K562 (cell line): ENCODE measurements at regions not wholly inside any gene's neighbourhood (a gene's known extent, or its start where the extent isn't known, plus 50 kb on each side); places are given as distances from the start of the nearest gene placed in this dataset.

Experiments used
- ATAC-seq: fragments of 200-7000 bp; cut with Tn5 transposase; 3 replicates; pipeline ENCODE4 v1.9.1; 2020; ENCODE audit warnings: moderate library complexity
- BruUV-seq: library from RNA; stranded (reverse); fragments of 400-500 nt; replicated peaks from 2 replicates; lab custom pipeline; 2021; lab: Mats Ljungman, UMichigan
- CTCF ChIA-PET: fragments of 300-600 bp; formaldehyde crosslinking; extraction: SDS; loops from one replicate; lab custom pipeline; 2021; ENCODE audit warnings: low intra/inter-chr PET ratio; lab: Yijun Ruan, JAX
- POLR2A ChIA-PET: fragments of 300-600, 350-650 bp; sonication (Branson Sonifier 250); formaldehyde crosslinking; extraction: SDS; loops from one replicate; lab custom pipeline; 2021; ENCODE audit warnings: antibody characterized with exemption, inconsistent platforms; lab: Yijun Ruan, JAX
- DNase-seq, 4 experiments: peaks; one replicate each; pipeline versions ENCODE4 v3.0.0 to v3.0.0-alpha.2; 2011 to 2018; ENCODE audit warnings: low spot score in 3 of 4, mixed read lengths in 3 of 4; ENCODE audit errors: extremely low read depth in 1 of 4
- FAIRE-seq: peaks from 2 replicates; lab custom pipeline; 2011; peaks lifted over from hg19 to GRCh38; lab: Jason Lieb, UNC
- H2AFZ ChIP-seq: 2 replicates; pipeline ENCODE4 v1.6.0; 2011; ENCODE audit warnings: low read depth, low read length, control low read depth, inconsistent platforms
- H3K27ac ChIP-seq: fragments of 200-600 bp; 3 replicates; pipeline ENCODE4 v1.8.0; 2011; ENCODE audit warnings: low read depth, mild to moderate bottlenecking, control low read depth, inconsistent platforms, low read length, moderate library complexity, mixed read lengths; ENCODE audit errors: extremely low read depth
- H3K27me3 ChIP-seq, 2 experiments: fragments of 300-600 bp in 1 of 2; 2 replicates in 1 of 2; 3 replicates in 1 of 2; pipeline versions ENCODE4 v1.6.0 to v1.8.0; 2011; ENCODE audit warnings: inconsistent platforms in 2 of 2, low read length in 2 of 2, mild to moderate bottlenecking in 1 of 2, mixed read lengths in 1 of 2, moderate library complexity in 1 of 2; ENCODE audit not compliant: control insufficient read depth in 2 of 2, insufficient read depth in 2 of 2
- H3K36me3 ChIP-seq: fragments of 300-600 bp; 3 replicates; pipeline ENCODE4 v1.8.0; 2011; ENCODE audit warnings: mild to moderate bottlenecking, low read length, inconsistent platforms; ENCODE audit not compliant: control insufficient read depth, insufficient read depth
- H3K4me1 ChIP-seq, 2 experiments: fragments of 200-600 bp in 1 of 2; replicated peaks in 1 of 2; 2 replicates in 1 of 2; 3 replicates in 1 of 2; pipeline versions ENCODE4 v1.5.1 to v1.8.0; 2011; ENCODE audit warnings: inconsistent platforms in 2 of 2, low read length in 2 of 2, mild to moderate bottlenecking in 1 of 2, mixed read lengths in 1 of 2, moderate library complexity in 1 of 2; ENCODE audit not compliant: control insufficient read depth in 2 of 2, insufficient read depth in 2 of 2
- H3K4me2 ChIP-seq: 2 replicates; pipeline ENCODE4 v1.6.1; 2011; ENCODE audit warnings: low read length, control low read depth, inconsistent platforms, mixed read lengths; ENCODE audit not compliant: insufficient read depth
- H3K4me3 ChIP-seq: fragments of 200-600 bp; sonication (generic), shearing (Covaris generic); 2 replicates; pipeline ENCODE4 v1.5.1; 2016; ENCODE audit warnings: control low read depth, inconsistent platforms
- H3K79me2 ChIP-seq: fragments of 200-600 bp; 3 replicates; pipeline ENCODE4 v1.8.0; 2011; ENCODE audit warnings: low read length, inconsistent platforms; ENCODE audit not compliant: control insufficient read depth, insufficient read depth
- H3K9ac ChIP-seq, 2 experiments: 2 replicates each; pipeline versions ENCODE4 v1.6.0 to v1.6.1; 2011; ENCODE audit warnings: low read depth in 2 of 2, low read length in 2 of 2, control low read depth in 1 of 2, inconsistent platforms in 1 of 2, mild to moderate bottlenecking in 1 of 2, mixed read lengths in 1 of 2; ENCODE audit not compliant: insufficient read depth in 1 of 2
- H3K9me1 ChIP-seq: one replicate; pipeline ENCODE4 v1.6.0; 2011; ENCODE audit warnings: inconsistent platforms, mild to moderate bottlenecking, low read length, moderate library complexity; ENCODE audit not compliant: control insufficient read depth, insufficient read depth
- H3K9me3 ChIP-seq: replicated peaks from 2 replicates; pipeline ENCODE4 v1.5.1; 2011; ENCODE audit warnings: low read depth, low read length, inconsistent platforms; ENCODE audit not compliant: control insufficient read depth, insufficient read depth
- H4K20me1 ChIP-seq: replicated peaks from 2 replicates; pipeline ENCODE4 v1.6.1; 2011; ENCODE audit warnings: low read length, inconsistent platforms, mixed read lengths; ENCODE audit not compliant: control insufficient read depth, insufficient read depth
- ARHGAP35 ChIP-seq: fragments of 450-650 bp; IDR thresholded peaks from 2 replicates; pipeline ENCODE4 v1.6.1; 2018; ENCODE audit not compliant: partially characterized antibody
- GATA2 ChIP-seq: sonication (generic); formaldehyde crosslinking; IDR thresholded peaks from 2 replicates; pipeline ENCODE4 v1.4.0; 2020; ENCODE audit warnings: mild to moderate bottlenecking, missing genetic modification reagents
- MCM2 ChIP-seq: fragments of 450-650 bp; IDR thresholded peaks from 2 replicates; pipeline ENCODE4 v1.6.1; 2017; ENCODE audit warnings: low read depth, mild to moderate bottlenecking
- NCOA2 ChIP-seq, 2 experiments: fragments of 450-650 bp; IDR thresholded peaks; 2 replicates each; pipeline ENCODE4 v1.6.1; 2018; ENCODE audit warnings: mild to moderate bottlenecking in 2 of 2, moderate library complexity in 1 of 2; ENCODE audit not compliant: partially characterized antibody in 2 of 2
- PRPF4 ChIP-seq: fragments of 200-400 bp; formaldehyde crosslinking; IDR thresholded peaks from one replicate; pipeline ENCODE4 v1.6.1; 2017; ENCODE audit warnings: low read length, low read depth, mild to moderate bottlenecking; ENCODE audit not compliant: insufficient read depth, poor library complexity, severe bottlenecking
- RUNX1 ChIP-seq: sonication (generic); IDR thresholded peaks from 2 replicates; pipeline ENCODE4 v1.6.1; 2016; ENCODE audit warnings: antibody characterized with exemption, low read depth
- SMARCA5 ChIP-seq: fragments of 450-650 bp; IDR thresholded peaks from 2 replicates; pipeline ENCODE4 v1.6.1; 2016
- ZNF212 ChIP-seq: fragments of 450-650 bp; formaldehyde crosslinking; IDR thresholded peaks from 2 replicates; pipeline ENCODE4 v1.4.0; 2020; ENCODE audit warnings: mild to moderate bottlenecking
- ZNF583 ChIP-seq: fragments of 250-450 bp; sonication (Bioruptor Pico); IDR thresholded peaks from 2 replicates; pipeline ENCODE4 v1.4.0; 2020
- WGBS: fragments of 100-300 bp; shearing (Covaris generic); methylation state at CpG from one replicate; pipeline ENCODE4 v1.1.6; 2016; ENCODE audit warnings: low coverage, mixed read lengths; ENCODE audit not compliant: insufficient coverage; ENCODE audit errors: missing lambda C conversion rate; 5-methylcytosine and 5-hydroxymethylcytosine counted together
- in situ Hi-C: fragments of 300-500 bp; cut with MboI; formaldehyde crosslinking; loops from 4 replicates; pipeline ENCODE4 v1.15.0; 2018; ENCODE audit warnings: inconsistent platforms, mixed read lengths
- intact Hi-C: fragments of 100-400 bp; cut with micrococcal nuclease; formaldehyde crosslinking; loops from 2 replicates; pipeline ENCODE4 v1.14.2; 2022
- TF ChIP-seq, protein P1 (sequence below), 2 experiments: fragments of 200-800 bp in 1 of 2; sonication (Bioruptor generic) in 1 of 2; sonication (generic) in 1 of 2; formaldehyde crosslinking in 1 of 2; IDR thresholded peaks in 1 of 2; conservative IDR thresholded peaks in 1 of 2; 2 replicates each; pipeline versions ENCODE4 v1.5.0 to v1.6.1; 2016 to 2020; ENCODE audit warnings: missing compliant biosample characterization in 1 of 2, missing genetic modification characterization in 1 of 2, missing genetic modification reagents in 1 of 2
- TF ChIP-seq, protein P2 (sequence below): fragments of 200-400 bp; formaldehyde crosslinking; IDR thresholded peaks from 2 replicates; pipeline ENCODE4 v1.6.1; 2017; ENCODE audit warnings: mild to moderate bottlenecking, low read depth, low read length, moderate library complexity
- TF ChIP-seq, protein P3 (sequence below): sonication (generic); formaldehyde crosslinking; IDR thresholded peaks from 2 replicates; pipeline ENCODE4 v1.8.0; 2023; ENCODE audit warnings: missing genetic modification reagents, mild to moderate bottlenecking, borderline replicate concordance
- TF ChIP-seq, protein P4 (sequence below): fragments of 450-650 bp; formaldehyde crosslinking; IDR thresholded peaks from 2 replicates; pipeline ENCODE4 v1.4.0; 2022; ENCODE audit warnings: missing genetic modification characterization

DNA sequence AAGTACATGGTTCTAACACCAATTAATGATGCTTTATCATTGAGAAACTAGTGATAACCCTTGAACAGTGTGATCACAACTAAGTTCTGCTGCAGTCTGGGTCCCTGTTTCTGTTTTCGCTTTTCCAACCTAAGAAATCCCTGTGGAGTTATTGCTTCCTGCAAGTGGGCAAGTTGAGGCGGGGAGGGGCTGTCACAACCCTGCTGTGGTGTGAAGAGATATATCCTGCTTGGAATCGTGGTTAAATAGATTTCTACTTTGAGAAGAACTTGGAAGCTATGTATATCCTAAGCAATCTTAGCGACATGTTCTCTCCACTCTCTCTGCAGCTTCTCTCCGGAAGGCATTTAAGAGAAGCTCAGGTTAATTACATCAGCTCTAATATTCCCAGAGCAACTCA, 1223.6 kb downstream of the EPHA7 start:
- Histone ChIP-seq H2AFZ (no peak overlapping the region), H3K9me3 (no peaks in the 10 kb centered on the region), H3K9ac (no peak overlapping the region), H3K27me3 (no peaks in the 10 kb centered on the region), H3K9me1 (no peaks in the 10 kb centered on the region), H3K4me2 (no peak overlapping the region), H3K27ac (no peak overlapping the region), H4K20me1 (no peaks in the 10 kb centered on the region), H3K79me2 (no peaks in the 10 kb centered on the region), H3K36me3 (no peaks in the 10 kb centered on the region), H3K4me1 (no peaks in the 10 kb centered on the region), H3K4me3 (no peak overlapping the region)
- no peak for ATAC-seq
- no peak for DNase-seq
- intact Hi-C loops (no loop called here), in situ Hi-C loops (no loop called here)
- ChIA-PET POLR2A (no interaction called here), CTCF (no interaction called here)
- 4% methylated on average over 5 of the region's 5 CpGs for WGBS
- BruUV-seq = no TSS peak
- no peak for FAIRE-seq
- TF ChIP-seq, protein P1, sequence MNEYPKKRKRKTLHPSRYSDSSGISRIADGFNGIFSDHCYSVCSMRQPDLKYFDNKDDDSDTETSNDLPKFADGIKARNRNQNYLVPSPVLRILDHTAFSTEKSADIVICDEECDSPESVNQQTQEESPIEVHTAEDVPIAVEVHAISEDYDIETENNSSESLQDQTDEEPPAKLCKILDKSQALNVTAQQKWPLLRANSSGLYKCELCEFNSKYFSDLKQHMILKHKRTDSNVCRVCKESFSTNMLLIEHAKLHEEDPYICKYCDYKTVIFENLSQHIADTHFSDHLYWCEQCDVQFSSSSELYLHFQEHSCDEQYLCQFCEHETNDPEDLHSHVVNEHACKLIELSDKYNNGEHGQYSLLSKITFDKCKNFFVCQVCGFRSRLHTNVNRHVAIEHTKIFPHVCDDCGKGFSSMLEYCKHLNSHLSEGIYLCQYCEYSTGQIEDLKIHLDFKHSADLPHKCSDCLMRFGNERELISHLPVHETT (CRISPR knock-in tag; conservative IDR thresholded peaks at IDR 0.05 in 1 of 2, IDR thresholded peaks at IDR 0.05 in 1 of 2) = no peak
- TF ChIP-seq ARHGAP35 = no peak
- TF ChIP-seq ZNF212 (CRISPR knock-in tag) = no peak
- no peak for TF ChIP-seq RUNX1
- TF ChIP-seq SMARCA5 = no peak
- TF ChIP-seq, protein P2, sequence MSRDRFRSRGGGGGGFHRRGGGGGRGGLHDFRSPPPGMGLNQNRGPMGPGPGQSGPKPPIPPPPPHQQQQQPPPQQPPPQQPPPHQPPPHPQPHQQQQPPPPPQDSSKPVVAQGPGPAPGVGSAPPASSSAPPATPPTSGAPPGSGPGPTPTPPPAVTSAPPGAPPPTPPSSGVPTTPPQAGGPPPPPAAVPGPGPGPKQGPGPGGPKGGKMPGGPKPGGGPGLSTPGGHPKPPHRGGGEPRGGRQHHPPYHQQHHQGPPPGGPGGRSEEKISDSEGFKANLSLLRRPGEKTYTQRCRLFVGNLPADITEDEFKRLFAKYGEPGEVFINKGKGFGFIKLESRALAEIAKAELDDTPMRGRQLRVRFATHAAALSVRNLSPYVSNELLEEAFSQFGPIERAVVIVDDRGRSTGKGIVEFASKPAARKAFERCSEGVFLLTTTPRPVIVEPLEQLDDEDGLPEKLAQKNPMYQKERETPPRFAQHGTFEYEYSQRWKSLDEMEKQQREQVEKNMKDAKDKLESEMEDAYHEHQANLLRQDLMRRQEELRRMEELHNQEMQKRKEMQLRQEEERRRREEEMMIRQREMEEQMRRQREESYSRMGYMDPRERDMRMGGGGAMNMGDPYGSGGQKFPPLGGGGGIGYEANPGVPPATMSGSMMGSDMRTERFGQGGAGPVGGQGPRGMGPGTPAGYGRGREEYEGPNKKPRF = no peak
- no peak for TF ChIP-seq GATA2 (CRISPR knock-in tag)
- no peak for TF ChIP-seq NCOA2 (IDR thresholded peaks at IDR 0.05; ENCODE audit: partially characterized antibody in 2 of 2)
- no peak for TF ChIP-seq PRPF4
- TF ChIP-seq, protein P3, sequence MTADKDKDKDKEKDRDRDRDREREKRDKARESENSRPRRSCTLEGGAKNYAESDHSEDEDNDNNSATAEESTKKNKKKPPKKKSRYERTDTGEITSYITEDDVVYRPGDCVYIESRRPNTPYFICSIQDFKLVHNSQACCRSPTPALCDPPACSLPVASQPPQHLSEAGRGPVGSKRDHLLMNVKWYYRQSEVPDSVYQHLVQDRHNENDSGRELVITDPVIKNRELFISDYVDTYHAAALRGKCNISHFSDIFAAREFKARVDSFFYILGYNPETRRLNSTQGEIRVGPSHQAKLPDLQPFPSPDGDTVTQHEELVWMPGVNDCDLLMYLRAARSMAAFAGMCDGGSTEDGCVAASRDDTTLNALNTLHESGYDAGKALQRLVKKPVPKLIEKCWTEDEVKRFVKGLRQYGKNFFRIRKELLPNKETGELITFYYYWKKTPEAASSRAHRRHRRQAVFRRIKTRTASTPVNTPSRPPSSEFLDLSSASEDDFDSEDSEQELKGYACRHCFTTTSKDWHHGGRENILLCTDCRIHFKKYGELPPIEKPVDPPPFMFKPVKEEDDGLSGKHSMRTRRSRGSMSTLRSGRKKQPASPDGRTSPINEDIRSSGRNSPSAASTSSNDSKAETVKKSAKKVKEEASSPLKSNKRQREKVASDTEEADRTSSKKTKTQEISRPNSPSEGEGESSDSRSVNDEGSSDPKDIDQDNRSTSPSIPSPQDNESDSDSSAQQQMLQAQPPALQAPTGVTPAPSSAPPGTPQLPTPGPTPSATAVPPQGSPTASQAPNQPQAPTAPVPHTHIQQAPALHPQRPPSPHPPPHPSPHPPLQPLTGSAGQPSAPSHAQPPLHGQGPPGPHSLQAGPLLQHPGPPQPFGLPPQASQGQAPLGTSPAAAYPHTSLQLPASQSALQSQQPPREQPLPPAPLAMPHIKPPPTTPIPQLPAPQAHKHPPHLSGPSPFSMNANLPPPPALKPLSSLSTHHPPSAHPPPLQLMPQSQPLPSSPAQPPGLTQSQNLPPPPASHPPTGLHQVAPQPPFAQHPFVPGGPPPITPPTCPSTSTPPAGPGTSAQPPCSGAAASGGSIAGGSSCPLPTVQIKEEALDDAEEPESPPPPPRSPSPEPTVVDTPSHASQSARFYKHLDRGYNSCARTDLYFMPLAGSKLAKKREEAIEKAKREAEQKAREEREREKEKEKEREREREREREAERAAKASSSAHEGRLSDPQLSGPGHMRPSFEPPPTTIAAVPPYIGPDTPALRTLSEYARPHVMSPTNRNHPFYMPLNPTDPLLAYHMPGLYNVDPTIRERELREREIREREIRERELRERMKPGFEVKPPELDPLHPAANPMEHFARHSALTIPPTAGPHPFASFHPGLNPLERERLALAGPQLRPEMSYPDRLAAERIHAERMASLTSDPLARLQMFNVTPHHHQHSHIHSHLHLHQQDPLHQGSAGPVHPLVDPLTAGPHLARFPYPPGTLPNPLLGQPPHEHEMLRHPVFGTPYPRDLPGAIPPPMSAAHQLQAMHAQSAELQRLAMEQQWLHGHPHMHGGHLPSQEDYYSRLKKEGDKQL (CRISPR knock-in tag) = no peak
- no peak for TF ChIP-seq ZNF583
- TF ChIP-seq, protein P4, sequence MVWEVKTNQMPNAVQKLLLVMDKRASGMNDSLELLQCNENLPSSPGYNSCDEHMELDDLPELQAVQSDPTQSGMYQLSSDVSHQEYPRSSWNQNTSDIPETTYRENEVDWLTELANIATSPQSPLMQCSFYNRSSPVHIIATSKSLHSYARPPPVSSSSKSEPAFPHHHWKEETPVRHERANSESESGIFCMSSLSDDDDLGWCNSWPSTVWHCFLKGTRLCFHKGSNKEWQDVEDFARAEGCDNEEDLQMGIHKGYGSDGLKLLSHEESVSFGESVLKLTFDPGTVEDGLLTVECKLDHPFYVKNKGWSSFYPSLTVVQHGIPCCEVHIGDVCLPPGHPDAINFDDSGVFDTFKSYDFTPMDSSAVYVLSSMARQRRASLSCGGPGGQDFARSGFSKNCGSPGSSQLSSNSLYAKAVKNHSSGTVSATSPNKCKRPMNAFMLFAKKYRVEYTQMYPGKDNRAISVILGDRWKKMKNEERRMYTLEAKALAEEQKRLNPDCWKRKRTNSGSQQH (CRISPR knock-in tag) = no peak
- no peak for TF ChIP-seq MCM2
